Naive thymus-derived CD8-positive, alpha-beta T cell (primary cell): ENCODE measurements at regions not wholly inside any gene's neighbourhood (a gene's known extent, or its start where the extent isn't known, plus 50 kb on each side); places are given as distances from the start of the nearest gene placed in this dataset.
"Not testable (repeated sequence)": the region's sequence is repeated elsewhere in the genome, so short reads cannot be mapped to it uniquely, and the experiment has no call there.

Source experiments
- ATAC-seq, 2 donors: fragments of 150-1000 bp; cut with Tn5 transposase in 1 of 2; sonication (Bioruptor Pico), chemical (Tn5 transposase) in 1 of 2; 1 replicate in 1 of 2; 2 replicates in 1 of 2; pipeline ENCODE4 v1.10.0; 2021; ENCODE audit warnings: mild to moderate bottlenecking in 2 of 2, moderate library complexity in 2 of 2
- POLR2A ChIA-PET: fragments of 350-600 bp; sonication (Branson Sonifier 250); formaldehyde crosslinking; loops from one replicate; lab custom pipeline; 2021; ENCODE audit warnings: antibody characterized with exemption; lab: Charles Lee
- DNase-seq, 10 donors: peaks; one replicate each; pipeline versions ENCODE4 v3.0.0 to v3.0.0-alpha.2; 2020 to 2022
- H3K27ac Mint-ChIP-seq, 10 donors: one replicate each; pipeline ENCODE4 v1.8.0; 2020 to 2022; ENCODE audit warnings: mild to moderate bottlenecking in 10 of 10, mixed read lengths in 10 of 10, moderate library complexity in 4 of 10, inconsistent platforms in 1 of 10
- H3K27me3 Mint-ChIP-seq, 5 donors: one replicate each; pipeline ENCODE4 v1.8.0; 2021 to 2022; ENCODE audit warnings: mixed read lengths in 5 of 5
- H3K36me3 Mint-ChIP-seq, 3 donors: one replicate each; pipeline ENCODE4 v1.8.0; 2020 to 2022; ENCODE audit warnings: mixed read lengths in 3 of 3, mild to moderate bottlenecking in 2 of 3, inconsistent platforms in 1 of 3
- H3K4me1 Mint-ChIP-seq, 4 donors: one replicate each; pipeline ENCODE4 v1.8.0; 2021 to 2022; ENCODE audit warnings: mixed read lengths in 4 of 4
- H3K4me3 Mint-ChIP-seq, 10 donors: one replicate each; pipeline ENCODE4 v1.8.0; 2020 to 2022; ENCODE audit warnings: mild to moderate bottlenecking in 10 of 10, mixed read lengths in 10 of 10, moderate library complexity in 6 of 10, inconsistent platforms in 1 of 10
- H3K9me3 Mint-ChIP-seq, 9 donors: one replicate each; pipeline ENCODE4 v1.8.0; 2020 to 2022; ENCODE audit warnings: mixed read lengths in 9 of 9, mild to moderate bottlenecking in 3 of 9, inconsistent platforms in 1 of 9, moderate library complexity in 1 of 9

GRCh38 chr13:82467626-82468025 is 1414.6 kb downstream of the SLITRK1 start:
- Mint-ChIP-seq H3K27me3 (no peaks in the 10 kb centered on the region), H3K4me1 (no peaks in the 10 kb centered on the region), H3K27ac (no peak overlapping the region), H3K36me3 (no peaks in the 10 kb centered on the region), H3K9me3 (peaks cover 0 to 39% (median 9%) of the 10 kb centered on the region in 9 donors), H3K4me3 (no peak overlapping the region)
- DNase-seq, result no peak
- POLR2A ChIA-PET, result no interaction called here
- ATAC-seq, result no peak

GRCh38 chr13:82459575-82459974 is 1422.7 kb downstream of the SLITRK1 start:
- H3K36me3 Mint-ChIP-seq, H3K27me3 Mint-ChIP-seq, H3K4me3 Mint-ChIP-seq, POLR2A ChIA-PET, H3K27ac Mint-ChIP-seq, DNase-seq, H3K4me1 Mint-ChIP-seq, ATAC-seq: not testable (repeated sequence)
- H3K9me3 Mint-ChIP-seq, result peaks cover 0 to 41% (median 21%) of the 10 kb centered on the region in 9 donors

GRCh38 chr13:82458169-82458568 is 1424.1 kb downstream of the SLITRK1 start:
- H3K27me3 Mint-ChIP-seq, result no peaks in the 10 kb centered on the region
- no peaks in the 10 kb centered on the region for H3K4me1 Mint-ChIP-seq
- POLR2A ChIA-PET, result no interaction called here
- DNase-seq (no peak), ATAC-seq (no peak)
- no peak overlapping the region for H3K4me3 Mint-ChIP-seq
- no peaks in the 10 kb centered on the region for H3K36me3 Mint-ChIP-seq
- no peak overlapping the region for H3K27ac Mint-ChIP-seq
- H3K9me3 Mint-ChIP-seq, result peaks cover 0 to 43% (median 25%) of the 10 kb centered on the region in 9 donors

- H3K4me1 Mint-ChIP-seq, DNase-seq, POLR2A ChIA-PET, H3K4me3 Mint-ChIP-seq, H3K27ac Mint-ChIP-seq, ATAC-seq, H3K36me3 Mint-ChIP-seq, H3K27me3 Mint-ChIP-seq: not testable (repeated sequence)
- H3K9me3 Mint-ChIP-seq, result peaks cover 0 to 37% (median 25%) of the 10 kb centered on the region in 9 donors
Observed at GRCh38 chr13:82457548-82457947, 1424.7 kb downstream of the SLITRK1 start.

- no peak for ATAC-seq
- POLR2A ChIA-PET, result no interaction called here
- DNase-seq, result no peak
Observed at GRCh38 chr13:82447416-82448077, 1434.7 kb downstream of the SLITRK1 start.

GRCh38 chr13:82439159-82439904 is 1442.9 kb downstream of the SLITRK1 start:
- H3K27ac Mint-ChIP-seq, result no peak overlapping the region
- ATAC-seq, result no peak
- H3K4me3 Mint-ChIP-seq, result no peak overlapping the region
- DNase-seq, result no peak
- no peaks in the 10 kb centered on the region for H3K4me1 Mint-ChIP-seq
- peaks cover 6 to 29% (median 14%) of the 10 kb centered on the region in 9 donors for H3K9me3 Mint-ChIP-seq
- H3K27me3 Mint-ChIP-seq, result no peaks in the 10 kb centered on the region
- H3K36me3 Mint-ChIP-seq, result no peaks in the 10 kb centered on the region
- POLR2A ChIA-PET, result no interaction called here

More at GRCh38 chr13:82447416-82448077, 1434.7 kb downstream of the SLITRK1 start:
- peaks cover 0 to 19% (median 6%) of the 10 kb centered on the region in 9 donors for H3K9me3 Mint-ChIP-seq
- H3K27ac Mint-ChIP-seq, result peak overlapping the region in 1 of 10 donors; percentile 8
- H3K4me1 Mint-ChIP-seq, result no peaks in the 10 kb centered on the region
- H3K36me3 Mint-ChIP-seq, result no peaks in the 10 kb centered on the region
- H3K27me3 Mint-ChIP-seq, result no peaks in the 10 kb centered on the region
- H3K4me3 Mint-ChIP-seq, result no peak overlapping the region

- DNase-seq (no peak), ATAC-seq (no peak)
- H3K4me1 Mint-ChIP-seq, result no peaks in the 10 kb centered on the region
- no peaks in the 10 kb centered on the region for H3K27me3 Mint-ChIP-seq
- no peaks in the 10 kb centered on the region for H3K36me3 Mint-ChIP-seq
- H3K9me3 Mint-ChIP-seq, result peaks cover 2 to 23% (median 14%) of the 10 kb centered on the region in 9 donors
- no peak overlapping the region for H3K4me3 Mint-ChIP-seq
- H3K27ac Mint-ChIP-seq, result no peak overlapping the region
- POLR2A ChIA-PET, result no interaction called here
Observed at GRCh38 chr13:82438320-82438719, 1444.0 kb downstream of the SLITRK1 start.

GRCh38 chr13:82436099-82436585 is 1446.1 kb downstream of the SLITRK1 start:
- Mint-ChIP-seq H3K27ac (no peak overlapping the region), H3K4me1 (no peaks in the 10 kb centered on the region), H3K27me3 (no peaks in the 10 kb centered on the region), H3K9me3 (peaks cover 0 to 27% (median 14%) of the 10 kb centered on the region in 9 donors), H3K36me3 (no peaks in the 10 kb centered on the region), H3K4me3 (no peak overlapping the region)
- DNase-seq (no peak), ATAC-seq (no peak)
- POLR2A ChIA-PET, result no interaction called here

GRCh38 chr13:82432949-82433348 is 1449.3 kb downstream of the SLITRK1 start:
- H3K27ac Mint-ChIP-seq, result no peak overlapping the region
- peaks cover 3 to 30% (median 8%) of the 10 kb centered on the region in 9 donors for H3K9me3 Mint-ChIP-seq
- no peaks in the 10 kb centered on the region for H3K36me3 Mint-ChIP-seq

GRCh38 chr13:82412749-82413148 is 1469.5 kb downstream of the SLITRK1 start:
- Mint-ChIP-seq H3K36me3 (no peaks in the 10 kb centered on the region), H3K27ac (no peak overlapping the region), H3K27me3 (no peaks in the 10 kb centered on the region), H3K4me1 (no peaks in the 10 kb centered on the region), H3K4me3 (no peak overlapping the region), H3K9me3 (peaks cover 0 to 29% (median 7%) of the 10 kb centered on the region in 9 donors)
- DNase-seq (no peak), ATAC-seq (no peak)
- POLR2A ChIA-PET, result no interaction called here

More at GRCh38 chr13:82432949-82433348, 1449.3 kb downstream of the SLITRK1 start:
- Mint-ChIP-seq H3K4me3 (no peak overlapping the region), H3K27me3 (no peaks in the 10 kb centered on the region), H3K4me1 (no peaks in the 10 kb centered on the region)
- ATAC-seq, result no peak
- DNase-seq, result no peak
- POLR2A ChIA-PET, result no interaction called here

GRCh38 chr13:82407321-82407720 is 1475.0 kb downstream of the SLITRK1 start:
- Mint-ChIP-seq H3K4me3 (no peak overlapping the region), H3K27ac (no peak overlapping the region), H3K36me3 (no peaks in the 10 kb centered on the region), H3K9me3 (peaks cover 5 to 41% (median 18%) of the 10 kb centered on the region in 9 donors), H3K4me1 (no peaks in the 10 kb centered on the region), H3K27me3 (peaks cover 0 to 1% (median 0%) of the 10 kb centered on the region in 5 donors)
- POLR2A ChIA-PET, result no interaction called here
- DNase-seq (no peak), ATAC-seq (no peak)

GRCh38 chr13:82374719-82375118 is 1507.6 kb downstream of the SLITRK1 start:
- no peaks in the 10 kb centered on the region for H3K27me3 Mint-ChIP-seq
- no peaks in the 10 kb centered on the region for H3K4me1 Mint-ChIP-seq
- DNase-seq (no peak), ATAC-seq (no peak)
- peaks cover 0 to 26% (median 3%) of the 10 kb centered on the region in 9 donors for H3K9me3 Mint-ChIP-seq
- no peak overlapping the region for H3K4me3 Mint-ChIP-seq
- no peak overlapping the region for H3K27ac Mint-ChIP-seq
- H3K36me3 Mint-ChIP-seq, result no peaks in the 10 kb centered on the region
- POLR2A ChIA-PET, result no interaction called here

- no peak overlapping the region for H3K4me3 Mint-ChIP-seq
- no peaks in the 10 kb centered on the region for H3K27me3 Mint-ChIP-seq
- H3K36me3 Mint-ChIP-seq, result no peaks in the 10 kb centered on the region
- POLR2A ChIA-PET, result no interaction called here
- no peak overlapping the region for H3K27ac Mint-ChIP-seq
- H3K4me1 Mint-ChIP-seq, result no peaks in the 10 kb centered on the region
- DNase-seq, result no peak
- ATAC-seq, result no peak
- peaks cover 0 to 22% (median 3%) of the 10 kb centered on the region in 9 donors for H3K9me3 Mint-ChIP-seq
Observed at GRCh38 chr13:82370316-82370715, 1512.0 kb downstream of the SLITRK1 start.
